Fibroblast of villous mesenchyme (primary cell): ENCODE measurements at regions not wholly inside any gene's neighbourhood (a gene's known extent, or its start where the extent isn't known, plus 50 kb on each side); places are given as distances from the start of the nearest gene placed in this dataset.

Experiments
- DNase-seq: peaks from one replicate; pipeline ENCODE4 v3.0.0-alpha.2; 2010; ENCODE audit warnings: low read depth
- H3K4me3 ChIP-seq: 2 replicates; pipeline ENCODE4 v1.5.1; 2011; ENCODE audit warnings: low read depth, mild to moderate bottlenecking, low read length
- TF ChIP-seq, protein P1 (sequence below): IDR thresholded peaks from 2 replicates; pipeline ENCODE4 v1.5.1; 2012; ENCODE audit warnings: low read depth, mild to moderate bottlenecking, low read length; ENCODE audit not compliant: insufficient read depth

DNA sequence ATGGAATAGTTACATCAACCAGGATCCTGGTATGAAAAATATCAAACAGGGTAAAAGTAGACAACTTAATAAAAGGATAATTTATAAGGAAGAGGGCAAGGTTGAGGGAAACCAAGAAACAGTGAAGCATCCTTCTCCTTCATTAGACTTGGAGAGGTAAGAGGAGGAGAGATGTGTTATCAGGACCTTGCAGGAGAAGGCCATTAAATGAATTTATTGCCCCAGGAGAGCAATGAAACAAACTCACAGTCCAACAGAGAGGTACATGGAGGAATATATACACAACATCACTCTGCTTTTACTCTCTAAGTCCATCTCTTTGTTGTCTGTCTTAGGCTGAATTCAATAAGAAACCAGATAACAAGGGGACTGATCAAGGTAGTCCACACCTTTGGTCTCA lies 966.2 kb downstream of the SORCS1 start:
- no peak for DNase-seq
- H3K4me3 ChIP-seq: no peak overlapping the region
- TF ChIP-seq, protein P1, sequence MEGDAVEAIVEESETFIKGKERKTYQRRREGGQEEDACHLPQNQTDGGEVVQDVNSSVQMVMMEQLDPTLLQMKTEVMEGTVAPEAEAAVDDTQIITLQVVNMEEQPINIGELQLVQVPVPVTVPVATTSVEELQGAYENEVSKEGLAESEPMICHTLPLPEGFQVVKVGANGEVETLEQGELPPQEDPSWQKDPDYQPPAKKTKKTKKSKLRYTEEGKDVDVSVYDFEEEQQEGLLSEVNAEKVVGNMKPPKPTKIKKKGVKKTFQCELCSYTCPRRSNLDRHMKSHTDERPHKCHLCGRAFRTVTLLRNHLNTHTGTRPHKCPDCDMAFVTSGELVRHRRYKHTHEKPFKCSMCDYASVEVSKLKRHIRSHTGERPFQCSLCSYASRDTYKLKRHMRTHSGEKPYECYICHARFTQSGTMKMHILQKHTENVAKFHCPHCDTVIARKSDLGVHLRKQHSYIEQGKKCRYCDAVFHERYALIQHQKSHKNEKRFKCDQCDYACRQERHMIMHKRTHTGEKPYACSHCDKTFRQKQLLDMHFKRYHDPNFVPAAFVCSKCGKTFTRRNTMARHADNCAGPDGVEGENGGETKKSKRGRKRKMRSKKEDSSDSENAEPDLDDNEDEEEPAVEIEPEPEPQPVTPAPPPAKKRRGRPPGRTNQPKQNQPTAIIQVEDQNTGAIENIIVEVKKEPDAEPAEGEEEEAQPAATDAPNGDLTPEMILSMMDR: no peak

DNA sequence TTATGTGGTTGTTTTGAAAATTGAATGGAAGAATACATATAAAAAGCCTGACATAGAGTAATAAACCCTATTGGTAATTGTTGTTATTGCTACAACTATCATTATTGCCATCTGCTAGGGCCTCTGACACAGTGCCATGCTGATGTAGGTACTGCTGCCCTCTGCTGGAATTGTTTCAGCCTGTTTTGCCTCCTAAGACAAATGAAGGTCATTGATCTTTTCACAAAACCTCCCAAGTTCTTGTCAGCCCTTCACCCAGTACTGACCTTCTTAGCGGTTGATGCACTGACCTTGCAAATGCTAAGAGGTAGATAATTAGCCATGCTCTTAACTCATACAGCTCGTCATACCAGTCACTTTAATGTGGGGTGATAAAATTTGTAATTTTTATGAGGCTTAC lies 975.2 kb downstream of the SORCS1 start:
- peak; percentile 21 for DNase-seq
- TF ChIP-seq, protein P1: peak; percentile 11
- no peak overlapping the region for H3K4me3 ChIP-seq

DNA sequence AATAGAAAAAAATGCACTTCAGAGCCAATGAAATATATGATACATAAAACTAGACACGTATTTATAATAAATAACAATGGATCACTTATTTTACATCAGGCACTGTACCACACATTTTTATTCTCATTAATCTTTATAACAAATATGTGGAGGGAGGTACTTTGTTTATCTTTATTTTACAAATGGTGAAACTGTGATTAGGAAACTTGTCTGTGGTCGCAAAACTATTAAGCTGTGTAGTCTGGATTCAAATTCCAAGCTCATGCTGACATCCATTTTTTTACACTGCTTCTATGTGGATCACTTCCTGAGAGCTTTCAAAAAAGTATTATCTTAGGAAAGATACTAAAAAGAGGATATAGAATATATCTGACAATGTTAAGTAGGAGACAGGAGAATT lies 978.6 kb downstream of the SORCS1 start:
- TF ChIP-seq, protein P1: no peak
- DNase-seq: peak; percentile 67
- no peak overlapping the region for H3K4me3 ChIP-seq

DNA sequence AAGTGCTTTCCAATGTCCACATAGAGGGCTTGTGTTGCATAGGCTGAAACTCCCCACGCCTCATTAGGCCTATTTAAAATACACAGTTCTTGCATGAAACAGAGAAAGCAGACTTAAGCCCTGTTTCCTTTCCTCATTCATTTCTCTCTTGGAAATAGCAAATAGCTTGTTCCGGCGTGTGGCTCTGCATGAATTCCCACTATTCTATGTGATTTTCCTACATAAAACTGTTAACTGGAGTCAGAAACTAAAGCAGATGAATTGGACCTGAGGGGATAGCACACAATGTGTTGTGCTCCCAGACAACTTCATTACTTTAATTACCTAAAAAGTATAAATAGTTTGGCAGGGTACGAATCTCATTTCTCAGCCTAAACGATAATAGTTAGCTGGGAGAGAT lies 981.5 kb downstream of the SORCS1 start:
- H3K4me3 ChIP-seq: no peak overlapping the region
- TF ChIP-seq, protein P1: no peak
- DNase-seq: no peak

DNA sequence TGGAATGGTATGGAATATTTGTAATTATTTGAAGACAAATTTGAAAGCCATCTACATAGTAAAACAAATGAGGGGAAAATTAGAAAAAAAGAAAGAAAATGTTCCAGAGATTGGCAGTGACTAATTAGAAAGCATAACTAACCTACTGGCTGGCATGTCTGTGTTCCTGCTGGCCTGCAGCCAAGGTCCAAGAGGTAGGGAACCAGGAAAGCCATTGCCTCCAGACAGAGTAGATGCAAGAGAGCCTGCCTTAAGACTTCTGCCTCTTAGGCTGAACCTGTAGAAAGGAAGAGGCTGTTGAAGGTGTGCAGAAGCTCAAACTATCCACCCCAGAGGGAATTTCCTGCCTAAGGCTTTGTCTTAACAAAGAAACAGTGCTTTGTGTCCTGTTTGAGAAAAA lies 982.0 kb downstream of the SORCS1 start:
- no peak overlapping the region for H3K4me3 ChIP-seq
- TF ChIP-seq, protein P1: no peak
- DNase-seq: no peak

DNA sequence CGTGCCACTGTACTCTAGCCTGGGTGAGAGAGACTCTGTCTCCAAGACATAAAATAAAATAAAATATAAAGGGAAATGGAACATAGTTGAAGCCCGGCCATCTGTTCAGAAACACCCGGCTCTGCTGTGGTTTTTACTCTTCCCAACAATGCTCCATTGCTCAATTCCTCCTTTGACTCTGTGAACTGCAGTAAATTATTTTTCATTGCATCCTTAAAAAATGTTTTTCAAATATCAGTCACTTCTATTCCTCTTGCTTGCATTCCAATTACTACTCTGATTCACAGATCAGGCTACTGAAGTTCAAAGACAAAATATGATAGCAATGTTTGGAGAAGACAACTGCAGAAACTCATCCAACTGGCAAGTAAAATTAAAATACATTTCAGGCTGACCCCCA lies 983.0 kb downstream of the SORCS1 start:
- TF ChIP-seq, protein P1: no peak
- DNase-seq: peak; percentile 78
- H3K4me3 ChIP-seq: no peak overlapping the region

DNA sequence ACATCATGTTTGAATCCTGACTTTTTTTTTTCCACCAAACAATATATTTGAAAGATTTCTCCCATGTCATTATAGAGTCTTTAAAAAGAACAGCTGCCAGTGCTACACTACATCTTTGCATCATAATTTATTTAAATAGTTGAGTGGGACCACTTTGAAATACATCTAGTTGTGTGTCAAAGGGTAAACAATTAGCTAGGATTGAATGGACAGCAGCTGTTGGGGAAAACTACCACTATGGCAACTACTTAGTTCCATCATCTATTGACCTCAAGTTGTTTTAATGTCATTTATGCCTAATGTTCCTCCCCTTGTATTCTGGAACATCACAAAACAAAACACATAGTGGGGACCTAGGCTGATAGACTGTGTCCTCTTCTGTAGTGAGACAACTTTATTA lies 985.1 kb downstream of the SORCS1 start:
- no peak for DNase-seq
- H3K4me3 ChIP-seq: no peak overlapping the region
- TF ChIP-seq, protein P1: no peak
